ENCODE measurements at regions not wholly inside any gene's neighbourhood (a gene's known extent, or its start where the extent isn't known, plus 50 kb on each side); places are given as distances from the start of the nearest gene placed in this dataset.

- Histone ChIP-seq H2AFZ (ENCODE audit: low read length) (no peak overlapping the region), H3K9ac (ENCODE audit: low read length) (no peak overlapping the region), H3K27ac (ENCODE audit: low read depth, low read length, poor library complexity, severe bottlenecking) (no peak overlapping the region), H3K9me3 (ENCODE audit: low read length) (no peaks in the 10 kb centered on the region), H3F3A (ENCODE audit: insufficient read depth, low read length) (no peaks in the 10 kb centered on the region), H4K20me1 (ENCODE audit: insufficient read depth, low read length) (no peaks in the 10 kb centered on the region), H3K79me2 (ENCODE audit: insufficient read depth, low read length) (no peaks in the 10 kb centered on the region), H3K36me3 (ENCODE audit: insufficient read depth, low read length) (no peaks in the 10 kb centered on the region), H3K27me3 (ENCODE audit: insufficient read depth, low read length) (no peaks in the 10 kb centered on the region), H3K4me2 (ENCODE audit: low read length) (no peak overlapping the region), H3K4me1 (ENCODE audit: insufficient read depth, low read length, severe bottlenecking) (no peaks in the 10 kb centered on the region), H3K9me2 (ENCODE audit: low read depth, low read length) (no peaks in the 10 kb centered on the region), H3K4me3 (ENCODE audit: low read depth, low read length, poor library complexity, severe bottlenecking) (no peak overlapping the region)
- TF ChIP-seq EZH2 (IDR thresholded peaks at IDR 0.05; ENCODE audit: borderline replicate concordance, low read length) (no peak), CTCF (IDR thresholded peaks at IDR 0.05; ENCODE audit: low read length) (no peak)
Observed at GRCh38 chr5:91864962-91865361, 481.8 kb upstream of the ARRDC3 start.

- Histone ChIP-seq H2AFZ (ENCODE audit: low read length) (no peak overlapping the region), H3K27me3 (ENCODE audit: insufficient read depth, low read length) (no peaks in the 10 kb centered on the region)
- TF ChIP-seq CTCF (IDR thresholded peaks at IDR 0.05; ENCODE audit: low read length) (no peak), EZH2 (IDR thresholded peaks at IDR 0.05; ENCODE audit: borderline replicate concordance, low read length) (no peak)
Observed at GRCh38 chr5:91851670-91852069, 468.6 kb upstream of the ARRDC3 start.

GRCh38 chr5:91850031-91850430, 466.9 kb upstream of the ARRDC3 start:
- Histone ChIP-seq H3K36me3 (ENCODE audit: insufficient read depth, low read length) (no peaks in the 10 kb centered on the region), H3K9me2 (ENCODE audit: low read depth, low read length) (no peaks in the 10 kb centered on the region), H3K4me1 (ENCODE audit: insufficient read depth, low read length, severe bottlenecking) (no peaks in the 10 kb centered on the region), H3F3A (ENCODE audit: insufficient read depth, low read length) (no peaks in the 10 kb centered on the region), H3K4me2 (ENCODE audit: low read length) (no peak overlapping the region), H3K27me3 (ENCODE audit: insufficient read depth, low read length) (no peaks in the 10 kb centered on the region), H2AFZ (ENCODE audit: low read length) (no peak overlapping the region), H3K9me3 (ENCODE audit: low read length) (no peaks in the 10 kb centered on the region), H3K4me3 (ENCODE audit: low read depth, low read length, poor library complexity, severe bottlenecking) (no peak overlapping the region), H4K20me1 (ENCODE audit: insufficient read depth, low read length) (no peaks in the 10 kb centered on the region), H3K27ac (ENCODE audit: low read depth, low read length, poor library complexity, severe bottlenecking) (no peak overlapping the region), H3K79me2 (ENCODE audit: insufficient read depth, low read length) (no peaks in the 10 kb centered on the region), H3K9ac (ENCODE audit: low read length) (no peak overlapping the region)
- TF ChIP-seq EZH2 (IDR thresholded peaks at IDR 0.05; ENCODE audit: borderline replicate concordance, low read length), result no peak
- TF ChIP-seq CTCF (IDR thresholded peaks at IDR 0.05; ENCODE audit: low read length), result no peak

More at GRCh38 chr5:91851670-91852069, 468.6 kb upstream of the ARRDC3 start:
- Histone ChIP-seq H4K20me1 (ENCODE audit: insufficient read depth, low read length) (no peaks in the 10 kb centered on the region), H3K79me2 (ENCODE audit: insufficient read depth, low read length) (no peaks in the 10 kb centered on the region), H3K9me3 (ENCODE audit: low read length) (no peaks in the 10 kb centered on the region), H3K4me1 (ENCODE audit: insufficient read depth, low read length, severe bottlenecking) (no peaks in the 10 kb centered on the region), H3K9me2 (ENCODE audit: low read depth, low read length) (no peaks in the 10 kb centered on the region), H3K27ac (ENCODE audit: low read depth, low read length, poor library complexity, severe bottlenecking) (no peak overlapping the region), H3K36me3 (ENCODE audit: insufficient read depth, low read length) (no peaks in the 10 kb centered on the region), H3K9ac (ENCODE audit: low read length) (no peak overlapping the region), H3F3A (ENCODE audit: insufficient read depth, low read length) (no peaks in the 10 kb centered on the region), H3K4me3 (ENCODE audit: low read depth, low read length, poor library complexity, severe bottlenecking) (no peak overlapping the region), H3K4me2 (ENCODE audit: low read length) (no peak overlapping the region)

Measured in OCI-LY1 (cell line).